ENCODE measurements at regions not wholly inside any gene's neighbourhood (a gene's known extent, or its start where the extent isn't known, plus 50 kb on each side); places are given as distances from the start of the nearest gene placed in this dataset.

DNA sequence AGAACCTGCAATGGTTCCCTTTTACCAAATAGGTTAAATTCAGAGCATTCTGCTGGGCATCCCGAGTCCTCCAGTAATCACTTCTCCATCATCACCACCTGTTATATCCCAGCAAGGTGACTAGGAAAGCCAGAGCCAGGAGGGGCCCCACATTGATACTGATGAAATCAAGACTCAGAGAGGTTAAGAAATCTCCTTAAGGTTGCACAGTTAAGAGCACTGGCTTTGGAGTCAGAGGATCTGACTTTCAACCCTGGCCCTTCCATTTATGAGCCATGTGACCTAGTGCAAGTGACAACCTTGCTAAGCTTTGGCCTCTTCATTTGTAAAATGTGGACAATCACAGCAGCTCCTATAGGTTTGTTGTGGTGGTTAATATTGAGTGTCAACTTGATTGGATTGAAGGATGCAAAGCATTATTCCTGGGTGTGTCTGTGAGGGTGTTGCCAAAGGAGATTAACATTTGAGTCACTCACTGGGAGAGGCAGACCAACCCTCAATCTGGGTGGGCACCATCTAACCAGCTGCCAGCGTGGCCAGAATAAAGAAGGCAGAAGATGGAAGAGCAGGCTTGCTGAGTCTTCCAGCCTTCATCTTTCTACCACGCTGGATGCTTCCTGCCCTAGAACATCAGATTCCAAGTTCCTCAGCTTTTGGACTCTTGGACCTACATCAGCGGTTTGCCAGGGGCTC is 194.2 kb upstream of the ASIC2 start:
- TF ChIP-seq POLR2A (IDR thresholded peaks at IDR 0.05), result no peak
- TF ChIP-seq, protein P1, sequence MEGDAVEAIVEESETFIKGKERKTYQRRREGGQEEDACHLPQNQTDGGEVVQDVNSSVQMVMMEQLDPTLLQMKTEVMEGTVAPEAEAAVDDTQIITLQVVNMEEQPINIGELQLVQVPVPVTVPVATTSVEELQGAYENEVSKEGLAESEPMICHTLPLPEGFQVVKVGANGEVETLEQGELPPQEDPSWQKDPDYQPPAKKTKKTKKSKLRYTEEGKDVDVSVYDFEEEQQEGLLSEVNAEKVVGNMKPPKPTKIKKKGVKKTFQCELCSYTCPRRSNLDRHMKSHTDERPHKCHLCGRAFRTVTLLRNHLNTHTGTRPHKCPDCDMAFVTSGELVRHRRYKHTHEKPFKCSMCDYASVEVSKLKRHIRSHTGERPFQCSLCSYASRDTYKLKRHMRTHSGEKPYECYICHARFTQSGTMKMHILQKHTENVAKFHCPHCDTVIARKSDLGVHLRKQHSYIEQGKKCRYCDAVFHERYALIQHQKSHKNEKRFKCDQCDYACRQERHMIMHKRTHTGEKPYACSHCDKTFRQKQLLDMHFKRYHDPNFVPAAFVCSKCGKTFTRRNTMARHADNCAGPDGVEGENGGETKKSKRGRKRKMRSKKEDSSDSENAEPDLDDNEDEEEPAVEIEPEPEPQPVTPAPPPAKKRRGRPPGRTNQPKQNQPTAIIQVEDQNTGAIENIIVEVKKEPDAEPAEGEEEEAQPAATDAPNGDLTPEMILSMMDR (IDR thresholded peaks at IDR 0.05), result no peak

All from heart left ventricle (tissue), 13 donors.